NT2/D1 (cell line): ENCODE measurements at regions not wholly inside any gene's neighbourhood (a gene's known extent, or its start where the extent isn't known, plus 50 kb on each side); places are given as distances from the start of the nearest gene placed in this dataset.

Experiments used
- DNase-seq: peaks from one replicate; pipeline ENCODE4 v3.0.0-alpha.2; 2011; ENCODE audit warnings: low read depth, low spot score
- H3K27me3 ChIP-seq: 2 replicates; pipeline ENCODE4 v1.6.0; 2011; ENCODE audit warnings: mild to moderate bottlenecking; ENCODE audit not compliant: insufficient read length, insufficient read depth
- H3K36me3 ChIP-seq: 2 replicates; pipeline ENCODE4 v1.6.1; 2011; ENCODE audit warnings: mild to moderate bottlenecking, low read length, mixed read lengths; ENCODE audit not compliant: insufficient read depth, insufficient read length
- H3K4me1 ChIP-seq: 2 replicates; pipeline ENCODE4 v1.5.1; 2011; ENCODE audit not compliant: insufficient read depth, insufficient read length
- H3K4me3 ChIP-seq: 2 replicates; pipeline ENCODE4 v1.5.1; 2011; ENCODE audit warnings: low read depth; ENCODE audit not compliant: insufficient read length
- H3K9ac ChIP-seq: 2 replicates; pipeline ENCODE4 v1.6.0; 2011; ENCODE audit warnings: low read depth; ENCODE audit not compliant: insufficient read length
- H3K9me3 ChIP-seq: 2 replicates; pipeline ENCODE4 v1.5.1; 2011; ENCODE audit warnings: mild to moderate bottlenecking, low read length; ENCODE audit not compliant: insufficient read depth
- SUZ12 ChIP-seq: IDR thresholded peaks from 2 replicates; pipeline ENCODE4 v1.6.1; 2011; ENCODE audit not compliant: insufficient read length, insufficient read depth; ENCODE audit errors: extremely low read depth
- YY1 ChIP-seq: IDR thresholded peaks from 2 replicates; pipeline ENCODE4 v1.6.1; 2011; ENCODE audit not compliant: insufficient read length, insufficient read depth
- ZNF274 ChIP-seq: IDR thresholded peaks from 2 replicates; pipeline ENCODE4 v1.6.1; 2011; ENCODE audit warnings: mild to moderate bottlenecking, low read depth, low read length

- Histone ChIP-seq H3K9ac (no peak overlapping the region), H3K27me3 (no peaks in the 10 kb centered on the region), H3K4me1 (no peaks in the 10 kb centered on the region), H3K36me3 (no peaks in the 10 kb centered on the region), H3K4me3 (no peak overlapping the region), H3K9me3 (no peaks in the 10 kb centered on the region)
- DNase-seq = peak; percentile 50
- TF ChIP-seq YY1 = no peak
- no peak for TF ChIP-seq ZNF274
- no peak for TF ChIP-seq SUZ12
These were observed 262.5 kb downstream of the FOXG1 start for GRCh38 chr14:29028973-29029582.

- TF ChIP-seq YY1 = no peak
- TF ChIP-seq SUZ12 = no peak
- no peak for TF ChIP-seq ZNF274
- no peak for DNase-seq
- no peaks in the 10 kb centered on the region for H3K27me3 ChIP-seq
- no peaks in the 10 kb centered on the region for H3K4me1 ChIP-seq
- H3K36me3 ChIP-seq = no peaks in the 10 kb centered on the region
- no peak overlapping the region for H3K4me3 ChIP-seq
- H3K9me3 ChIP-seq = no peaks in the 10 kb centered on the region
- H3K9ac ChIP-seq = no peak overlapping the region
These were observed 263.5 kb downstream of the FOXG1 start for GRCh38 chr14:29030121-29030520.

- DNase-seq = no peak
- no peak overlapping the region for H3K9ac ChIP-seq
- no peaks in the 10 kb centered on the region for H3K36me3 ChIP-seq
- TF ChIP-seq SUZ12 = no peak
- no peak for TF ChIP-seq YY1
- no peak for TF ChIP-seq ZNF274
- H3K9me3 ChIP-seq = no peaks in the 10 kb centered on the region
- no peaks in the 10 kb centered on the region for H3K27me3 ChIP-seq
- H3K4me1 ChIP-seq = no peaks in the 10 kb centered on the region
- H3K4me3 ChIP-seq = no peak overlapping the region
These were observed 264.4 kb downstream of the FOXG1 start for GRCh38 chr14:29030970-29031369.

GRCh38 chr14:29035134-29035533, 268.5 kb downstream of the FOXG1 start:
- H3K9me3 ChIP-seq = no peaks in the 10 kb centered on the region
- no peak overlapping the region for H3K4me3 ChIP-seq
- no peaks in the 10 kb centered on the region for H3K27me3 ChIP-seq
- H3K9ac ChIP-seq = no peak overlapping the region
- no peak for DNase-seq
- no peaks in the 10 kb centered on the region for H3K4me1 ChIP-seq
- TF ChIP-seq YY1 (no peak), ZNF274 (no peak), SUZ12 (no peak)
- H3K36me3 ChIP-seq = no peaks in the 10 kb centered on the region

- Histone ChIP-seq H3K4me3 (no peak overlapping the region), H3K4me1 (no peaks in the 10 kb centered on the region), H3K27me3 (no peaks in the 10 kb centered on the region), H3K9ac (no peak overlapping the region), H3K36me3 (no peaks in the 10 kb centered on the region), H3K9me3 (no peaks in the 10 kb centered on the region)
- TF ChIP-seq ZNF274 = no peak
- TF ChIP-seq YY1 = no peak
- no peak for TF ChIP-seq SUZ12
- no peak for DNase-seq
These were observed 270.8 kb downstream of the FOXG1 start for GRCh38 chr14:29037411-29037810.

- TF ChIP-seq ZNF274 = no peak
- no peak for TF ChIP-seq YY1
- TF ChIP-seq SUZ12 = no peak
- Histone ChIP-seq H3K4me3 (no peak overlapping the region), H3K27me3 (no peaks in the 10 kb centered on the region), H3K9me3 (no peaks in the 10 kb centered on the region), H3K36me3 (no peaks in the 10 kb centered on the region), H3K4me1 (no peaks in the 10 kb centered on the region), H3K9ac (no peak overlapping the region)
- no peak for DNase-seq
These were observed 272.6 kb downstream of the FOXG1 start for GRCh38 chr14:29039171-29039570.

- Histone ChIP-seq H3K9me3 (no peaks in the 10 kb centered on the region), H3K4me3 (no peak overlapping the region), H3K36me3 (no peaks in the 10 kb centered on the region), H3K27me3 (no peaks in the 10 kb centered on the region), H3K9ac (no peak overlapping the region), H3K4me1 (no peaks in the 10 kb centered on the region)
- TF ChIP-seq ZNF274 = no peak
- no peak for TF ChIP-seq SUZ12
- TF ChIP-seq YY1 = no peak
- no peak for DNase-seq
These were observed 276.0 kb downstream of the FOXG1 start for GRCh38 chr14:29042551-29042950.

GRCh38 chr14:29043737-29044136, 277.1 kb downstream of the FOXG1 start:
- no peak for DNase-seq
- Histone ChIP-seq H3K36me3 (no peaks in the 10 kb centered on the region), H3K27me3 (no peaks in the 10 kb centered on the region), H3K4me1 (no peaks in the 10 kb centered on the region), H3K4me3 (no peak overlapping the region), H3K9ac (no peak overlapping the region), H3K9me3 (no peaks in the 10 kb centered on the region)
- TF ChIP-seq YY1 = no peak
- no peak for TF ChIP-seq ZNF274
- no peak for TF ChIP-seq SUZ12
